B cell (primary cell): ENCODE measurements at regions not wholly inside any gene's neighbourhood (a gene's known extent, or its start where the extent isn't known, plus 50 kb on each side); places are given as distances from the start of the nearest gene placed in this dataset.

Source experiments
- EZH2 ChIP-seq: IDR thresholded peaks from 2 replicates; pipeline ENCODE4 v1.6.1; 2012; ENCODE audit warnings: borderline replicate concordance, low read depth, mild to moderate bottlenecking, moderate library complexity, low read length; ENCODE audit not compliant: insufficient read depth, poor library complexity, severe bottlenecking
- TF ChIP-seq, protein P1 (sequence below): fragments of 200-600 bp; IDR thresholded peaks from one replicate; pipeline ENCODE4 v1.8.0; 2022; ENCODE audit warnings: antibody characterized with exemption, mild to moderate bottlenecking

DNA sequence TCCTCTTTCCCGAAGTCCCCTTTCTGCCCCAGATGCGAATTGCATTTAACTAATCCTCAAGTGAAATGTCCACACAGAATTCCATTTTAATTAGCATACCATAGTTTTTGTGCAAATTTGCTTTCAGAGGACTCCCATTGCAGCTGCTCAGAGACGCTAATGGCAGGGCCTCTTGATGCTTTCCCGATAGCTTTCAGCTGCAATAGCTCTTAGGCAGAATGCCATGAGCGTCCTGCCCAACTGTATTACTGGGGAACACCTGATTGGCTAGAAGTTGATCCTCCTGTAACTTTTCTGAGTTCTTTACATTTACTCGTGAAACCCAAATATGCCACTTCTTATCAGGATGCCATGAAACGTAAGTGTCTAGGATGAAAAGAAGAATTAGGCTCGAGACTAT lies 203.0 kb downstream of the UTP18 start:
- TF ChIP-seq EZH2: no peak
- TF ChIP-seq, protein P1, sequence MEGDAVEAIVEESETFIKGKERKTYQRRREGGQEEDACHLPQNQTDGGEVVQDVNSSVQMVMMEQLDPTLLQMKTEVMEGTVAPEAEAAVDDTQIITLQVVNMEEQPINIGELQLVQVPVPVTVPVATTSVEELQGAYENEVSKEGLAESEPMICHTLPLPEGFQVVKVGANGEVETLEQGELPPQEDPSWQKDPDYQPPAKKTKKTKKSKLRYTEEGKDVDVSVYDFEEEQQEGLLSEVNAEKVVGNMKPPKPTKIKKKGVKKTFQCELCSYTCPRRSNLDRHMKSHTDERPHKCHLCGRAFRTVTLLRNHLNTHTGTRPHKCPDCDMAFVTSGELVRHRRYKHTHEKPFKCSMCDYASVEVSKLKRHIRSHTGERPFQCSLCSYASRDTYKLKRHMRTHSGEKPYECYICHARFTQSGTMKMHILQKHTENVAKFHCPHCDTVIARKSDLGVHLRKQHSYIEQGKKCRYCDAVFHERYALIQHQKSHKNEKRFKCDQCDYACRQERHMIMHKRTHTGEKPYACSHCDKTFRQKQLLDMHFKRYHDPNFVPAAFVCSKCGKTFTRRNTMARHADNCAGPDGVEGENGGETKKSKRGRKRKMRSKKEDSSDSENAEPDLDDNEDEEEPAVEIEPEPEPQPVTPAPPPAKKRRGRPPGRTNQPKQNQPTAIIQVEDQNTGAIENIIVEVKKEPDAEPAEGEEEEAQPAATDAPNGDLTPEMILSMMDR: no peak
